Hematopoietic multipotent progenitor cell treated with erythropoietin and hydrocortisone succinate and interleukin-3 and kit ligand, for 6 days (in vitro differentiated cells): ENCODE measurements at regions not wholly inside any gene's neighbourhood (a gene's known extent, or its start where the extent isn't known, plus 50 kb on each side); places are given as distances from the start of the nearest gene placed in this dataset.

Experiments
- DNase-seq: peaks from one replicate; pipeline ENCODE4 v3.0.0-alpha.2; 2015

- DNase-seq = no peak
These were observed 70.6 kb upstream of the KLF7 start for GRCh38 chr2:207236156-207236935.

DNA sequence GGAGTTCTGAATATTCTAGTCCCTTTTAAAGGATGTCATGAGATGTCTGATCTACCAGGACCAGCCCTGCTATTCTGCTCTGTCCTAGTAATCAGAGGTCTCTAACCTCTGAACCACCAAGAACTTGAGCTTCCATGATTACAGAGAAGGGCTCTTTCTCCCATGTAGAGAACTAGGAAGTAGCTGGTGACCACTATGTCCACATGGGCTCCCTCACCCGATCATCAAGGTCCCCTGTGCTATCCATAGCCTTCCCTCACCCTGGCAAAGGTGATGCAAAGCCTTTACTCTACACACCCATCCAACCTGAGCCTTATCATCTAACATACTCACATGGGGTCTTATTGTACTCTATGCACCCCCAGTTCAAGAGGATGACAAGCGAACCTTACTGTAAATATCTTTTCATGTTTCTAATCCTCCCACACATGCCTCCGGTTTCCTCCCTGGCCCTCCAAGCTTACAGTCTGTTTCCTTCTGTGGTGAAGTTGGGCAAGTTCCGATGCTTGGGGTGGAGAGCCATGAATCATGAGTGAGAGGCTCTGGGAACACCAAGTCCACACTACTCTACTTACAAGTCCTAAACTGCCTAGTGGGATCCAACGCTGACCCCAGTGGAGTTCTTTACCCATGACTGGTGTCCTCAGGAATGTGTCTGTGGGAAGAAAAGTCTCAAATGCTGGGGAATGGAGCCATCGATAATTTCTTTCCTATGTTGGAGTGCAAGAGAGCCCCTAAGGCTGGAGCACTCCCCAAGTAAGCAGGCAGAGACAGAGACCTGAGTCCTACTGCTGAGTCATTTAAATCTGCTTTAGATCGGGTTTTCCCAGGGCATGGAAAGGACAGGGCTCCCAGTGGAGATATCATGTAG is 73.3 kb upstream of the KLF7 start:
- DNase-seq = peak; percentile 68

DNA sequence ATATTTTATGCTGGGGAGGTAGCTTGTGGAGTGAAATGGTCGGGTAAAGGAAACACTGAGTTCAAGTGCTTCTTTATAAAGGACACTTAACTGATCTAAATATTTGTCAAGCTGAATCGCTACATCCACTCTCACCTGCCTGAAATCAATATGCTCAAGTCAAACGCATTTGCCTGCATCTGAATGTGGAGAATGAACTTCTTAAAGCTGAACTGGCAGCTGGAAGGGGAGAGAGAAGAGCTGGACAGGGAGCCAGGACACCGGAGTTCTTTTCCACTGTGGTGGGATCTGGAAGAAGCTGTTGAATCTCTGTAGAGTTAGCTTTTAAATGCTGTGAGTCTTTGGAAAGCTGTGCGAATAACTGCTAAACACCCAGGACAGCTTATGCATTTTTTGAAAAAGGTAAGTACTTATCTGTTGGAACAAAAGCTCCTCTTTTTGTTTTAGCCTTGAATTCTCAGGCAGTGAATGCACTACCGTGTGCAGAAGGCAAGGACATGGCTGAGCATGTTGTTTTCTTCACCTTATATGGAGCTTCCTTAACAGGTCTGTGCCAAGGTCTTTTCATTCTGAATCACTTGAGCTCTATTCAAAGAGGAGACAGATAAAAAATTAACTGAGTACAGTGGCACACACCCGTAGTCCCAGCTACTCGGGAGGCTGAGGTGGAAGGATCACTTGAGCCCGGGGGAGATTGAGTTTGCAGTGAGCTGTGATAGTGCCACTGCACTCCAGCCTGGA is 74.2 kb upstream of the KLF7 start:
- no peak for DNase-seq

GRCh38 chr2:207240649-207241048 is 74.9 kb upstream of the KLF7 start:
- no peak for DNase-seq

GRCh38 chr2:207241198-207241597 is 75.5 kb upstream of the KLF7 start:
- DNase-seq = no peak

- no peak for DNase-seq
These were observed 77.9 kb upstream of the KLF7 start for GRCh38 chr2:207243601-207244000.

- DNase-seq = no peak
These were observed 79.5 kb upstream of the KLF7 start for GRCh38 chr2:207244971-207245925.

- DNase-seq = no peak
These were observed 83.1 kb upstream of the KLF7 start for GRCh38 chr2:207248702-207249377.

- no peak for DNase-seq
These were observed 85.3 kb upstream of the KLF7 start for GRCh38 chr2:207251022-207251421.

DNA sequence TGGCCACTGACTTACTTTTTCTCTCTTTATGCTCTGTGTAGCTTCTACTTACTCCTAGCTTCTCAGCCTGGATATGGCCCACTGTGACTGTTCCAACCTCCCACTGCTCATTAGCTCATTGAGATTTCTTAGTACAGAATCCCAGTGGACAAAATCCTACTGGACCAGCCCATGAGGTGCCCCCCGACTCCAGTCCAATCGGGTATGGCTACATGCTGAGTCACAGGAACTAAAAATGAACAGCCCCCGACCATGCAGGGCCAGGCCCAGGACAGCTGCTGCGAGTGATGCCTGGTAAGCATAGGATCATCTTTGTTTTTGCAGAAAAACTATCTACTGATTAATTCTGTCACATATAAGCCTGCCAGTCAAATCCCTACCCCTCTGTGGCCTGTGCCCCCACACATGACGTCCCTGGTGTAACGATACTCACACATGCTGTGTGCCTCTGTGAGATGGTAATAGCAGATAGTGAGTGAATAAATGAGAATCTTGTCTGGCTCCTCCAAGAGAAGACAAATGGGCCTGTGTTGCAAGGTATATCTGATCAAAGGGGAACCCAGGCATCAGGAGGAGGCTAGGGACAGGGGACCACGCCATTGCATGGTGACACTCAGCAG is 85.9 kb upstream of the KLF7 start:
- peak; percentile 45 for DNase-seq

DNA sequence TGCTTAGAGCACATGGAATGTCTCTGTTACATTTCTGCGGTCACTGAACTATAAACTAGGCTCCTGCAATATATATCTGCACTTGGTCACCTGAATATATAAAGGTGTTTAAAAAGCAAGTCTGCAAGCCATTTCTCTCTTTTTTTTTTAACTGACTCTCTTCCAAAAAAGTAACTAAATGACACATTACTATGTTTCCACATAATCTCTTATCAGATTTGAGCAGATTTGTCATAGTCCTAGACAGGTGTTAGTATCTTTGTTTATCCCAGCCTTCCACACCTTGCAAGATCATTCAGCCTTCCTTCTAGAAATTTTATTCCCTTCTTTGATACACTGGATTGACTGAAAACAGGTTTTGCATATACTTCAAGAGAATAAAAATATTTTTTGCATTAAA is 86.7 kb upstream of the KLF7 start:
- DNase-seq = no peak

- no peak for DNase-seq
These were observed 87.4 kb upstream of the KLF7 start for GRCh38 chr2:207252979-207253645.

GRCh38 chr2:207253666-207254345 is 88.1 kb upstream of the KLF7 start:
- peak; percentile 15 for DNase-seq

GRCh38 chr2:207254591-207255464 is 89.1 kb upstream of the KLF7 start:
- DNase-seq = peak; percentile 86

GRCh38 chr2:207255565-207256470 is 90.1 kb upstream of the KLF7 start:
- DNase-seq = peak; percentile 78

GRCh38 chr2:207256476-207257207 is 90.9 kb upstream of the KLF7 start:
- DNase-seq = peak; percentile 69
